ENCODE measurements at regions not wholly inside any gene's neighbourhood (a gene's known extent, or its start where the extent isn't known, plus 50 kb on each side); places are given as distances from the start of the nearest gene placed in this dataset.

DNA sequence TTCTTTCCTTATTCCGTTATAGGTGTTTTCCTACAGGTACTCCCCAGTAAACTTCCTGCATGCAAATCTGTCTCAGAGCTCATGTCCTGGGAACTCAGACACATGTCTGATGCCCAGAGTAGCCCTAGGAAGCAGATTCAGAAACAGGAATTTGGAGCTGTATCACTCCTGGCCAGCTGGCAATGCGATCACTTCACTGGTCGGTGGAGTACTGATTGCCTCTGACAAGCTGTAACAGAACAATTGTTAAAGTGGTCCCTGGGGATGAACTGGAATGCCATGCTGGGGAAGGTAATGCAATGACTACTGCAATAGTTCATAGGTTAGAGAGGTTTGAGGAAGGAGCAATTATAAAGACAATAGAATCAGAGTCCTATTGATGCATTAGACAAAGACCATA is 131.6 kb upstream of the DOCK10 start:
- TF ChIP-seq, protein P1, sequence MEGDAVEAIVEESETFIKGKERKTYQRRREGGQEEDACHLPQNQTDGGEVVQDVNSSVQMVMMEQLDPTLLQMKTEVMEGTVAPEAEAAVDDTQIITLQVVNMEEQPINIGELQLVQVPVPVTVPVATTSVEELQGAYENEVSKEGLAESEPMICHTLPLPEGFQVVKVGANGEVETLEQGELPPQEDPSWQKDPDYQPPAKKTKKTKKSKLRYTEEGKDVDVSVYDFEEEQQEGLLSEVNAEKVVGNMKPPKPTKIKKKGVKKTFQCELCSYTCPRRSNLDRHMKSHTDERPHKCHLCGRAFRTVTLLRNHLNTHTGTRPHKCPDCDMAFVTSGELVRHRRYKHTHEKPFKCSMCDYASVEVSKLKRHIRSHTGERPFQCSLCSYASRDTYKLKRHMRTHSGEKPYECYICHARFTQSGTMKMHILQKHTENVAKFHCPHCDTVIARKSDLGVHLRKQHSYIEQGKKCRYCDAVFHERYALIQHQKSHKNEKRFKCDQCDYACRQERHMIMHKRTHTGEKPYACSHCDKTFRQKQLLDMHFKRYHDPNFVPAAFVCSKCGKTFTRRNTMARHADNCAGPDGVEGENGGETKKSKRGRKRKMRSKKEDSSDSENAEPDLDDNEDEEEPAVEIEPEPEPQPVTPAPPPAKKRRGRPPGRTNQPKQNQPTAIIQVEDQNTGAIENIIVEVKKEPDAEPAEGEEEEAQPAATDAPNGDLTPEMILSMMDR (IDR thresholded peaks at IDR 0.05) = no peak
- no peak for TF ChIP-seq EP300 (IDR thresholded peaks at IDR 0.05)

Measured in upper lobe of left lung (tissue), 4 donors.